Thyroid gland (tissue), 4 donors: ENCODE measurements at regions not wholly inside any gene's neighbourhood (a gene's known extent, or its start where the extent isn't known, plus 50 kb on each side); places are given as distances from the start of the nearest gene placed in this dataset.

ENCODE experiments used
- CTCF ChIP-seq, 6 experiments: fragments of 200-600 bp in 3 of 6; fragments of 450-650 bp in 3 of 6; sonication (generic) in 3 of 6; IDR thresholded peaks; one replicate each; pipeline ENCODE4 v1.5.1; 2016 to 2019; ENCODE audit warnings: antibody characterized with exemption in 6 of 6, mild to moderate bottlenecking in 2 of 6, inconsistent platforms in 1 of 6, moderate library complexity in 1 of 6
- POLR2A ChIP-seq, 2 donors: fragments of 450-650 bp; IDR thresholded peaks; one replicate each; pipeline ENCODE4 v1.6.1; 2017; ENCODE audit warnings: antibody characterized with exemption in 2 of 2, mild to moderate bottlenecking in 2 of 2, moderate library complexity in 1 of 2

- no peak for TF ChIP-seq CTCF (IDR thresholded peaks at IDR 0.05)
- TF ChIP-seq POLR2A (IDR thresholded peaks at IDR 0.05), result no peak
Observed at GRCh38 chr1:168414914-168415313, 128.9 kb downstream of the XCL2 start.
